Stimulated activated CD4-positive, alpha-beta T cell treated with anti-CD3 and anti-CD28 coated beads, Interleukin-4, amount 100 ng/mL, for 1 hour (primary cell): ENCODE measurements at regions not wholly inside any gene's neighbourhood (a gene's known extent, or its start where the extent isn't known, plus 50 kb on each side); places are given as distances from the start of the nearest gene placed in this dataset.

Experiments
- DNase-seq: peaks from one replicate; pipeline ENCODE4 v3.0.0-alpha.2; 2020

DNA sequence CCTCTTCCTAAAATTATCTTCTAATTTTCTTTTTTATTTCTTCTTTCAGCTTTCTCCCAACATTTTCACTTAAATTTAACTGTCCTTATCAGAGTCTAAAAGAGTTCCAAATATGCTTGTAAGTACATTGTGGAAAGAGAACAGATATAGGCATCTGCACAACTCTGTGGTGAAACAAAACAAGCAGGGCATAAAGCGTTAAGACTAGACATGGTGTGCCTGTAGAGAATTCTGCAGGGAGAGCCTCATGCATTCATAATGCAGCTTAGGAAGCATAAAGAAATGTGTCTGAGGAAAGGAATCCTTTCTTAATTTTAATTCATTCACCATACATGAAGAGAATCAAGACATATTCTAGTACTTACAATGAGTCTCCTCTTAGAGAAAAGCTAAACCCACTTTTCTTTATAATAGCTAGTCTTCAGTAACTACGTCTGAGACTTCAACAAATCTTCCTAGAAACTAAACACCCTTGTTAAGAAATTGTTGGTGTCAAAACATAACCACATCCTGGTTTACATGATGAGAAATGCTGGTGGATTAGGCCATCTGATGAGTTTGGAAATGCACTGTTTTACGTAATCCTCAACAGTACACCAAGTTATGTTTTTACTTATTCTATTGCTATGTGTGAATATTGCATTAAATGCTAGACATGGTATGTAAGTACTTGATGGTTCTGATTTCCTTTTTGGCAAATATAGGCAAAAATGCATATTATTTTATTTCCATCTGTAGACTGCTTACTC, 307.8 kb upstream of the GIMD1 start:
- no peak for DNase-seq

DNA sequence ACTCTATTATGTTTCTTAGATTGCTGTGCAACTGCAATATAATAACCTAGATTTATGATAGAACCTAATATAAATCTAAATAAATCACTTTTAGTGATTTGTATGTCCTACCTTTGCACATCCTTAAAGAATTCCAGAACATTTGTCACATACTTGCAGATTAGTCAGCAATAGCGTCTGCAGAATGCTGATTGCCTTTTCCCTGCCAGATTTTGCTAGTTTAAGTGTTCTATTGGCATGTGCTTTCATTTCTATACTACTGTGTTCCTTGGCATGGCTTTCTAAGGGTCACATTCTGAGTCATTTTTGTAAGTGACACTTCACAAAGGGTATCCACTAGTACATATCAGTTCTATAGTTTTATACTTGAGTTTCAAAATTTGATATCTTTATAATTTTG, 303.1 kb upstream of the GIMD1 start:
- DNase-seq, result no peak

DNA sequence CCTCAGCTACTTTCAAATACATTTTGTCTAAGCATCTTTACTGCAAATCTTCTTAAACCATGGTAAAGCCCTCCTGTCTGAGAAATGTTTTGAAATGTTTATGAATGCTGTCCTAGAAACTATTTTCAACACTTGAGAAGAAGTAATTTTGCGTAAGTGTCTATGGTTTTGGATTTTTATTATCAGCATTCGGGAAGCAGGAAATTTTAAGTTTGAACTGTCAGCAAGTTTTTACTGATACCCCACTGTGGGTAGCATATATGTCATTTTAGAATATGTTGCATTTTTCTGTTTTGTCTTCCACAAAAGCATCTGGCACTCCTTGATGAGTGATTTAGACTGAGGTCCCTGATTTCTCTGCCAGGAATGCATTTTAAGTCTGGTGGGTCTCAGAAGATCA, 302.4 kb upstream of the GIMD1 start:
- no peak for DNase-seq

DNA sequence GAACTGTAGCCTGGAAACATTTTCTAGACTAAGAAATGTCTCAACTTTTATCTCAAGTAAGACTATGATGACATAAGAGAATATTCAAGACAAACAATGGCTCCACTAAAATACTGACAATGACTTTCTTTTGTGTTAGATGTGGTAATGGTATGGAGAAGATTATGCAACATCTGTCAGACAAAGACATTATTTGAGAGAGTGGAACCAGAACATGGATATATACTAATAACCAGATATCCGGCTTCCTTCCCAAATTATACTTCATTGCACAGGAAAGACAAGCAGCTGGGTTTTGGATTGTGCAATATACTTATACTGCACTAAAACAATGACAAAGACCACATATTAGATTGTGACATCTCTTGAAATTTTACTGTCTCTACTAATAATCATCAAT, 290.8 kb upstream of the GIMD1 start:
- DNase-seq, result no peak

DNA sequence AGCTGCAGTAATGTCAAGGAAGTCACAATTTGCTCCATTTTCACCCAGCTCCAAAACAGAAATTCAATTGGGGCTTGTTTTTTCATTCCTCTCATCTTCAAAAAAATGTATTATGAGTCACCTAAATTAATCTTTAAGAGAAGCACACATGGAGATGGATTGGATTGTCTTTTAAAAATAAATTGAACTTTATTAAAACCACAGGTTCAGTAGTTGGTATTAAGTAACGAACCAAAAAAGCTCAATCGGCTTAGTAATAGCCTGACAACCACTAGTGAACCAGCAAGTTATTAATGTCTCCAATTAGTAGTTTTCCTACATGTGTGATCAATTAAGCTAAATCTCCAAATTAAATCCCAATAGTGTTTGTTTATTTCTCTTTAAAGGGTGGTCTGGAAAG, 283.5 kb upstream of the GIMD1 start:
- no peak for DNase-seq

DNA sequence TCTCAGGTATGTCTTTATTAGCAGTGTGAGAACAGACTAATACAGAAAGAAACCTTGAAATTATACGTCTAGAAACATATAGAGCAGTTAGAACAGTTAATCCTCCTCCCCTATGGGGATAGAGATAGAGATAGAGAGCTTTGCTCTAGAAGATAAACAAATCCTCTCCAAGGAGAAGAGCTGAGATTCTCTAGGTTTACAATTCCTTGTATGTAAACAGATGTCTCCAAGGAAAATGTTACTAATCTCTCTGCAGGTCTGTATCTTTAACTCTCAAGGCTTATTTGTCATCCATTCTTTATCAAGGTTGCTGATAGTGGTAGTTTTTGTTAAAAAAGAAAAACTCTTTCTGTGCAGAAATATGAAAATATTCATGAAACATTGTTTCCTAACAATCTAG, 282.1 kb upstream of the GIMD1 start:
- DNase-seq, result no peak

DNA sequence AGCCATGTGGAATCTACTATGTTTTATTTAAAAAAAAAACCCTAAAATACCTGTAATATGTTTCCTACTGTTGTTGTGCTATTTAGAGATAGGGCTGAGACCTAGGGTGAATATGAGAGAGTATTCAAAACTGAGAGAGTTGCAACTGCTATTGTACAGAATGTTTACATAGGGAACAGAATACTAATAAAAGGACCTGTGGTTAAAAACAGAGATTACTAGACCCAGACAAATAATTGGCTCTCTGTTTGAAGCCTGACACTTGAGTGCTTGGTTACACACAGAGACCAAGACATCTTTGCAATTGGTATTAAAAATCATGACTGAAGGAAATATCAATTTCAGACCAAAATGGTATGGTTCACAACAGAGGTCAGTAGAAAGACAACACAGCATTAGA, 278.9 kb upstream of the GIMD1 start:
- DNase-seq, result no peak

DNA sequence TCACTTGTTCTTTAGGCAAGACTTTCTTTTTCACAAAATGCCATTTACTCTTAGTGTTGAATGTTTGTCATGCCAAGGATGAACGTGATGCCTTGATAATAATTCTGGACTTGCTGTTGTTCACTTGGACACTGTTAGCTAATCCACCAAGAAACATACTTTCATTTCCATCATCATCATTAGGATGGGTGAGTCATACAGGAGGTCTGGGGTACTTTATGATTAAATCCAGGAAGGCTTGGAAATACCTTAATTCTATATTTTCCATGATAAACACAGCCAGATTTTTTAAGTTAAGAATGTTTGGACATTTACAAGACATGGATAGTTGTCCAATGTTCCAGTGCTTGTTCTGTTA, 260.7 kb upstream of the GIMD1 start:
- no peak for DNase-seq

DNA sequence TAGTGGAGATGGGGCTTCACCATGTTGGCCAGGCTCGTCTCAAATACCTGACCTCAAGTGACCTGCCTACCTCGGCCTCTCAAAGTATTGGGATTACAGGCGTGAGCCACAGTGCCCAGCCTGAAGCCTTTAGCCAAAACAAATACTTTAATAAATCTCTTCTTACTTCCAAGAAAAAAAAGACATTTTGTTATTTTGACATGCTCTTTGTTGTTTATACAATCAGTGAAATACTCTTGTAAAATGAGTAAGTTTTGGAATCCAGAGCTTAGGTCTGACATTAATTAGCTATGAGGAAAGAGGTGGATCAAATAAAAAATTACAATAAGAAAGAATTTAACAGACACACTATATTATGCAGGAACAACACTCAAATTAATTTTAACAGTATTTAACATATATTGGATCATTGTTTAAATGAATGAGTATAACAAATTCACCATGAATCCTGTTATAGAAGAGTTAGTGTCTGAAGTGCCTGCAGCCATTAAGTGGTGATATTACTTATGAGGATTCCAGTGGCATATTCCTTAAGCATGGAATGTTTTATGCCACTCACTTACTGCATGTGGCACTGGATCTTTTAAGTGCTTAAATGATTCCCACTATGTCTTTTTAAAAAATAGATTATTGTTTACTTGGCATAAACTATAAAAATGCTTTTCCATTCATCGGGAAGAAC, 260.1 kb upstream of the GIMD1 start:
- DNase-seq, result no peak

DNA sequence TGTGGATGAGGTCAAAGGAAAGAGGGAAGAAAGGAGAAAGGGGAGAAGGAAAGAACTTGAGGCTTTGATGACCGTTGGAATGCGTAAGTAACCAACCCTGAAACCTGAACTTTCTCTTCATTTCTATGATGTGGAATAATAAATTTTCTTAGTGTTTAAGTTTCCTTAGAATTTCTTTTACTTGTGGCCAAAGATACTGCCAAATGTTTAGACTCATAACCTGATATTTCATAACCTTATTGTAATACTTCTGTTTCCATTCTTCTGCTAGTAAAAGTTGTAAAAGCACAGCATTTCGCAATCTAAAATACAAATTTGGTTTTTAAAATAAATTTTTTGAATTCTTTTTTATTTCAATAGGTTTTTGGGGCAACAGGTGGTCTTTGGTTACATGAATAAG, 258.5 kb upstream of the GIMD1 start:
- DNase-seq, result no peak

DNA sequence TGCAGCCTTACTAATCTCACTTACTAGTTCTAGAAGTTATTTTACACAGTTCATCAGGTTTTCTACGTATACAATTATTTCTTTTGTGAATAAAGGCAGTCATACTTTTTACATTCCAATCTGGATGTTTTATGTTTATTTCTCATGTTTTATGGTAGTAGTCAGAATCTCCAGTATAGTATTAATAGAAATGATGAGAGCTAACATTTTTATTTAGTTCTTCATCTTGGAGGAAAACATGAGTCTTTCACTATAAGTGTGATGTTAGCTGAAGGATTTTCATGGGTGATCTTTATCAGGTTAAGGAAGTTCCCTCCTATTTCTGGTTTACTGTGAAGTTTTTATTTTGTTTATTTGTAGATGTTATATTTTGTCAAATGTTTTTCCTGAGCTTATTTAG, 256.1 kb upstream of the GIMD1 start:
- no peak for DNase-seq

DNA sequence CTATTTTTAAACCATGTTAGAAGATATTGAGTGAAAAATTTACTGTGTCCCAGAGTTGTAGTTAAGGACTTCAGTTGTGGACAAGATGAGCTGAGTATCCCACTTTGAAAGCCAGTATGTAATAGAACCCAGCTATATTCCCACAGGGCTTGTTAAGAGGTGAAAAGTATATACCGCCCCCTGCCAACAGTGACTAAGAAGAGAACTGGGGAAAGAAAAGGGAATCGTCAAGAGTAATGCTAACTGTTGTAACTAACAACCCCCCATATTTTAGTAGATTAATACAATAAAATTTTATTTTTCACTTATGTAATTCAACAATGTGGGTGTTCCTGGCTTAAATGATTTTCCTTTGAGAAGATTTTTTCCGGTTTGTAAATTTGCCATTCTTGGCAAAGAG, 250.4 kb upstream of the GIMD1 start:
- DNase-seq, result no peak

DNA sequence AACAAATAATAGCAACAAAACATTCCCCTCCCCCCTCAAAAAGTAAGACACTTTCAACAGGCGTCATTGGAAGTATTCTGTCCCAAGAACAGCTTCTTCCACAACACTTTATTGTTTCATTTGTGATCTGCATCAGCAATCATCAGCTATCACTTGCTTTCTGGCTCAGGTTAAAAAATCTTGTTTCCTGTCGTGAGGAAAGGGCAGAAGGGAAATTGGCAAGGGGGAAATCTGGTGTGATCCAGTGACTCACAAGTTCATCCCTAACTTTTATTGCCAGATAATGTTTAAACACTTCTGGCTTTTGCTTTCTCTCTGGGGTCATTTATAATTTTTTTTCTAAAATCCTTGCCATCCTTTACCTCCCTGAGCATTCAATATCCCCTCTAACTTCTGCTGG, 247.4 kb upstream of the GIMD1 start:
- DNase-seq, result no peak

DNA sequence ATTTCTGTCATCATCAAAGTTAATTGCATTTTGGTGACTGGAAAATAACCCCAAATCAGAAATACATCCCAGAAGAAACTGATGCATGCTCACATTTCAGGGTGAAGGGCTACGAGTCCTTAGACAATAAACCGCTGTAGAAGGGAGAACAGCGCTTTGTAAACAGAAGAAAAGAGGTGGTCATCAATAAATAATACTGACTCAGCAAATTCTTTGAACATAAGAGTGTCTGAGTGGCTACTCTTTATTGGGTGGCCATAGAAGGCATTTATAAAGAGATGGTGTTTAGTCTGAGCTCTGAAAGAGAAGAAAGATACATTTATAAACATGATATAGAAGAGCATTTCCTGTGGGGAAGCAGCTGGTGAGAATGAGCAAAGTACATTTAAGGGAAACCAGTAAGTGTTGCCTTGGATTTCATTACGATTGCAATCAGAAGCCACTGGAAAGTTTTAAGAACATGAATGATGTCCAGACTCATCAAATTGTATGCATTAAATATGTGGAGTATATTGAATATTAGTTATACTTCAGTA, 246.9 kb upstream of the GIMD1 start:
- no peak for DNase-seq

DNA sequence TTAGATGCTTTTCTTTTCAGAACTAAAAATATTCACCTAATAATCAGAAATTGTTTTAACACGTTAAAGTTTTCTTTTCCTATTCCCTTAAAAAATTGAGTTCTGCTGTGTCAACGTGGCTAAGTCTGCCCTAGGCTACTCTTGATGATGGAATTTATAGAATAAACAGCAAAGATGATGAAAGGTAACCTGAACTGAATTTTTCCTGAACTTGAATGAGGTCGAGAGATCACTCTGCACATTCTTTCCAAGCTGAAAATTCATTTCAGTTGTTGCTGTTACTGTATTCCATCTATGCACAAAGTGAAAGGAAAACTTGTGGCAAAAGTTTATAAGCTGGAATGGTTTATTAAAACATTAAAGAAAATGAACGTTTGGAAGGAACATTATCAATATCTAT, 245.9 kb upstream of the GIMD1 start:
- DNase-seq, result no peak

DNA sequence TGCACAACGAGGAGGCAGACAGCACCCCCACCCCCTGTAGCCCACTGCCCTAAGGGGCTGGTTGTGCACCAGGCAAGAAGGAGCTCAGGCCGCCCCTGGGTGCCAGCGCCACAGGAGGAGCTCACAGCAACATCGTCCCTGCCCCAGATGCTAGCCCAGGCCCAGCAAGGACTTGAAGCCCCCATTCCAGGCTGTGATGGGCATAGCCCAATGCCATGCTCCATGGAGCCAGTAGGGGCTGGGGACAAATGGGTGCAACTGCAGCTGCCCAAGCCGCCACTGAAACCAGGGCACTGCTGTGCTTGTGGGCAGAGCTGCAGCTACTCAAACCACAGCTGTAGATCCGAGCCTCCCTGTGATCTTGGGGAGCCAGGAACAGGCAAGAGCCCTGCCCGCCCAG, 241.3 kb upstream of the GIMD1 start:
- DNase-seq, result no peak

DNA sequence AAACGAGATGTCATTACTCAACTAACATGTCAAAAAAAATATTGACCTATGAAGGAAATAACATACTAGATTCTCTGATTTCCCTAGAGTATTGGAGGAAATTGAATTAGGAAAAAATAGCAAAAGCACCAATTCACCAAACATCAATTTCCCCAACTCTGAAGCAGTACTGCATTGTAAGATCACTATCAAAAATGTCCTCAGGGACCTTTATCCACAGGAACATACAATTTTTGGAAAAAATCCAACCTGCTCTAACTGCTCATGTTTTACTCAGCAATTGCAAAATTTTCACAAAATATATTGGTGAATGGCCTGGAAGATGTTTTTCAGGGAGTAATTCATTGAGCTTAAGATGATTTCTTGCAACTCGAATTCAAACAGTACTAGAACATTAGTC, 239.0 kb upstream of the GIMD1 start:
- no peak for DNase-seq

DNA sequence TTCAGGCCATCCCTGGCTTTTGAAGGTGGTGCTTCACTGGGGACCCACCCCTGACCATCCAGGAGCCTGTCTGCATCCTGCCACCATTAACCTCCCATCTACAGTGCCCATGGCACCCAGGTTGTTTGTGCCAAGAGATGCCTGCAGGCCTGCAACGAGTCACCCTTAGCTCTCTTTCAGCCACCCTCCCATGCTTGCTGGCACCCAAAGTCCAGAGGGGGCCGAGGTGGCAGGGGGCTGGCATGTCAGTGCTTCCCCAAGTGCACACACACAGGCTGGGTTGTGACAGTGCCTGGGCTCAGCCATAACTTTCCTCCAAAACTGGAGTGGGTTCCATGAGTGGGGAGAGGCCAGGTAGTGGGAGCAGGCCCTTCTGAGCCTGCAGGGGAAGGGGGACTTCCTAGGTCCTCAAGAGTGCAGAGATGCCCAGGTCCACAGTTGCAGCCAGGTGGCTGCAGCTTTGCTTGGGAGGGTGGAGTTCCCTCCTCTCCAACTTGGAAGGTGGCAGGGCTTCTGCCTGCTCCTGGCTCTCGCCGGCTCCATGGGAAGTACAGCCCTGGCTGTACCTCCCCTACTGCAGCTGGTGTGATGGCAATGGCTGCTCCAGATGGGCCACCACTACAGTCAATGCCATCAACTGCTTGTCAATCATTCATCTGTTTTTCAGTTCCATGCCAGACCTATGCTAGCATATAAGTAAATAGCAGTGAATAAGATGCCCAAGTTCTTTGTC, 235.9 kb upstream of the GIMD1 start:
- no peak for DNase-seq

DNA sequence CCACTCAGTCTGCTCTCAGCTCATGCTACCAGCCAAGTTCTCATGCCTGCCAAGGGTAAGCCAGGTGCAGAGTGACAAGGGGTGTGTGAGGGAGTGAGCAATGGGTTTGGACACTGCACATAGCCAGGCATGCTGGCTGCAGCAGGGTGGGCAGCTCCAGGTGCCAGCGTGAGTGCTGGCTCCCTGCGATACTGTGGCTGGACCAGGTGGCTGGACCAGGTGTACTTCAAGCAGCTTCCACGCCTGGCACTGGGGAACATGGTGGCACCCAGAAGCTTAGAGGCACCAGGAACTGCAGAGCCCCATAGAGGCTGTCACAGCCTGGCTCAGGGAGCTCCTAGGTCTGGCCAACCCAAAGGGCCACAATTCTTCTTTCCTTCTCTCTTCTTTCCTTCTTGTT, 234.9 kb upstream of the GIMD1 start:
- DNase-seq, result no peak

DNA sequence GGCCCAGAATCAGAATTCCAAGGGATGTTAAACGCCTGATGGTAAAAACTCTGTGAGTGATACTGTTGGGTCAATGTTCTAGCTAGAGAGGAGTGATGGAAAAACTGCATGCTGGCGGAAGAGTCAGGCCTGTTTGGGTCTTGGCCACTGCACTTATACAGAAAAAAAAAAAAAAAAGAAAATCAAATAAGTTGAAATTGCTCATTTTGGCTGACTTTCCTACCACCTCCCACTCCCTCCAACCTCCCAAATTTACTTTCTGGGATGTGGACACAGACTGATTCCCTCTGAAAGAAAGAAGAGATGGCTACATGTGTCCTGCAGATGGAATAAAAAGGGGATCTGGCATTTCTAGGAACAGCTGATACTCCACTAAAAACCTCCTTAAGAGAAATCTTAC, 234.1 kb upstream of the GIMD1 start:
- no peak for DNase-seq

DNA sequence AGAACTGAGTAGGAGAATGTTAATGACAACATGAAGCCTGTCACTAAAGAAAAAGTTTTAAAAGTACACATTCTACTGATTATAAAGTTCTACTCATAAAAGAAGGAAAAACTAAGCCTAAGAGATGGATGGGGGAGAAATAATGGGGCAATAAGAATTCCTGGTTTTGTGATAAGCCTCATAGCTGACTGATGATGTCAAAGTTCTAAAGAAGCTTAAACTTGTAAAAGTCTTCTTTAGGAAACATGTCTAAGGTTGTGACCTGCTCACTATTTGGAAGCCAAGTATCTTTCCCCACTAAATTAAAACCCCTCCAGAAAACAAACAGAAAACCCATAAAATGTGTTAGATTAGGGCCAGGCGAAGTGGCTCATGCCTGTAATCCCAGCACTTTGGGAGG, 232.9 kb upstream of the GIMD1 start:
- no peak for DNase-seq

DNA sequence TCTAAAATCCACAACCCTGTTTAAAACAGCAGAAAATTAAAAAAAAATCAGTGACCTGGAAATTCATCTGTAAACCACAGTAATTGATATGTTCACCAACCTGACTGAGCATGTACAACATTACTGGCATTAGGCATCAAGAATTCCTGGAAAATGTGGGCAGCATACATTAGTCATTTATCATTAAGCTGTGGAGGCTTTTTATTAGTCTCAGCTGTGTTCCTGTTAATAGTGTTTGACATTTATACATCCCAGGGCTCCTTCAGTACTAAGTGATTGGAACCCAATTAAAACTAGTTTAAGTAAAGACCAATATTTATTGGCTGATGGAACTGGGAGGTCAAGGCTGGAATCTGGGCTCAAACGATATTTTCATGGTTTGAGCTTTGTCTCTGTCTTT, 227.3 kb upstream of the GIMD1 start:
- DNase-seq, result no peak

DNA sequence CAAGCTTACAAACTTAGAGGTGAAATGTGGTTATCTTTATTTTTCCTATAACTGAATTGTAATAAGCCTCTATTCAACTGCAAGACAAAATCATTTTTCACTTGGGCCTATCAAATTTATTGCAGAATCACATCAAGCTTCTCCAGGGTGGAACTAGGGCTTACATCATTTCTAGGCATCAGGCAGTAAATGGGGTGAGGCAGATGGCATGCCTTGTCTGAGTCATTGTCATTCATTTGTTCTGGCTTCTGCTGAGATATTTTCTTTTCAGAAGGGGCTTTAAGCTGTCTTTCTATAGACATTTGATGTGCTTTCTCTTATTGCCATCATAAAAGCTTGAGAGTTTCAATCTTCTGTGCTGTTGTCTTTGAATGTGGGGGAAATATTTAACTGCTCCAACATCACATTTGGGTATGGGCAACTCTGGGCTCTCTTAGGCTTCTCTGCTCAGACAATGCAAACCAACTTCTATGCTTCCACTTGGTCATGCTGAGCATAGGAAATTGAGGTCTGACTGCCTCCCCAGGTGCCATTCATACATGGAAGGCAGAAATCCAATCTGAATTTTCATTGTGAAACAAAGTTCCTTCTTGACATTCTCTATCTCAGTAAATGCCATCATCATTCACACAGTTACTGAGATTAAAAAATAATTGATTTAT, 225.8 kb upstream of the GIMD1 start:
- DNase-seq, result no peak

DNA sequence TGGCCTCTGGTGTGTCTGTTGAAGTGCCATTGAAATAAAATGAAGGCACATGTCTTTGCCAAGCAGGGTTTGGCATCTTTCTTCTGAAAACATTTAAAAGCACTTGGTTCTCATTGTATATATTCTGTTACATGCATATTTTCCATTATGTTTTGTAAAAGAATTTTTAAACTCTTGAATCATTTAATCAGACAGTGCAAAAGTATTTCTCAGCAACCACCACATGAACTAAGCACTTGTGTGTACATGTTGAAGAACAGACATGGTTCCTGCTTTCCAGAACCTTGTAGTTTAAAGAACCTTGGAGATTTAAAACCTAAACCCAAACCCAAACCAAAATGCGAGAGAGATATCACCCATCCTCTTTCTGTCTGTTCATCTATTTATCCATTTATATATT, 220.3 kb upstream of the GIMD1 start:
- no peak for DNase-seq
